OCI-LY7 (cell line): ENCODE measurements at regions not wholly inside any gene's neighbourhood (a gene's known extent, or its start where the extent isn't known, plus 50 kb on each side); places are given as distances from the start of the nearest gene placed in this dataset.

Experiments
- EZH2phosphoT487 ChIP-seq: fragments of 200-600 bp; sonication (generic); IDR thresholded peaks from 2 replicates; pipeline ENCODE4 v1.6.1; 2018; ENCODE audit warnings: low read depth, borderline replicate concordance, mild to moderate bottlenecking, mixed run types, antibody characterized with exemption, low read length, moderate library complexity, mixed read lengths
- TF ChIP-seq, protein P1 (sequence below): fragments of 200-600 bp; sonication (generic); conservative IDR thresholded peaks from 2 replicates; pipeline ENCODE4 v1.5.1; 2014; ENCODE audit warnings: mild to moderate bottlenecking, antibody characterized with exemption, low read length, moderate library complexity, mixed read lengths

DNA sequence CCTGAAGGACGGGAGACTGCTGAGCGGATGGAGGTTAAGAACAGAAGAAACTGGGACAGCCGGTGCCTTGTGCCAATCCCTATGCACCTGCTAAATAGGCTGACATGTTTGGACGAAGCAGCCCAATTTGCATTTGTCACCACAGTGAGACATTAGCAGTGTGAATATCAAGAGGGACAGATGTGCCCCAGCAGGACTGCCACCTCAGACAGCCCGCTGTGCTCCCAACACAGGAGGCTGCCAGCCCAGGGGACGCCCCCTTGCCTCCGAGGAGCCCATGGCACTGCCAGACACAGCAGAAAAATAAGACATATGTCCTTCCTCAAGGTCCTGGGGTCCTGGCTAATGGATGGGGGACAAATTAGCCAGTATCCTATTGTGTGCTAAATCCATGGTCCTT is 306.7 kb upstream of the POU3F3 start:
- TF ChIP-seq EZH2phosphoT487 = no peak
- TF ChIP-seq, protein P1, sequence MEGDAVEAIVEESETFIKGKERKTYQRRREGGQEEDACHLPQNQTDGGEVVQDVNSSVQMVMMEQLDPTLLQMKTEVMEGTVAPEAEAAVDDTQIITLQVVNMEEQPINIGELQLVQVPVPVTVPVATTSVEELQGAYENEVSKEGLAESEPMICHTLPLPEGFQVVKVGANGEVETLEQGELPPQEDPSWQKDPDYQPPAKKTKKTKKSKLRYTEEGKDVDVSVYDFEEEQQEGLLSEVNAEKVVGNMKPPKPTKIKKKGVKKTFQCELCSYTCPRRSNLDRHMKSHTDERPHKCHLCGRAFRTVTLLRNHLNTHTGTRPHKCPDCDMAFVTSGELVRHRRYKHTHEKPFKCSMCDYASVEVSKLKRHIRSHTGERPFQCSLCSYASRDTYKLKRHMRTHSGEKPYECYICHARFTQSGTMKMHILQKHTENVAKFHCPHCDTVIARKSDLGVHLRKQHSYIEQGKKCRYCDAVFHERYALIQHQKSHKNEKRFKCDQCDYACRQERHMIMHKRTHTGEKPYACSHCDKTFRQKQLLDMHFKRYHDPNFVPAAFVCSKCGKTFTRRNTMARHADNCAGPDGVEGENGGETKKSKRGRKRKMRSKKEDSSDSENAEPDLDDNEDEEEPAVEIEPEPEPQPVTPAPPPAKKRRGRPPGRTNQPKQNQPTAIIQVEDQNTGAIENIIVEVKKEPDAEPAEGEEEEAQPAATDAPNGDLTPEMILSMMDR = no peak
